WTC11 (cell line): ENCODE measurements at regions not wholly inside any gene's neighbourhood (a gene's known extent, or its start where the extent isn't known, plus 50 kb on each side); places are given as distances from the start of the nearest gene placed in this dataset.
"Not testable (repeated sequence)": the region's sequence is repeated elsewhere in the genome, so short reads cannot be mapped to it uniquely, and the experiment has no call there.

Experiments
- CBFB ChIP-seq: sonication (generic); formaldehyde crosslinking; IDR thresholded peaks from 2 replicates; pipeline ENCODE4 v1.8.1; 2022; ENCODE audit warnings: mild to moderate bottlenecking, low read depth, missing genetic modification reagents
- CREB1 ChIP-seq: sonication (generic); formaldehyde crosslinking; IDR thresholded peaks from 2 replicates; pipeline ENCODE4 v1.8.0; 2023; ENCODE audit warnings: mild to moderate bottlenecking, missing genetic modification reagents
- HMGA2 ChIP-seq: fragments of 250-450 bp; sonication (Bioruptor Pico); IDR thresholded peaks from 2 replicates; pipeline ENCODE4 v1.4.0; 2021; ENCODE audit warnings: mild to moderate bottlenecking, moderate library complexity
- JAZF1 ChIP-seq: fragments of 250-450 bp; sonication (Bioruptor Pico); IDR thresholded peaks from 2 replicates; pipeline ENCODE4 v1.9.0; 2021; ENCODE audit warnings: moderate library complexity, mild to moderate bottlenecking, inconsistent platforms
- OVOL2 ChIP-seq: fragments of 250-450 bp; sonication (Bioruptor Pico); IDR thresholded peaks from 2 replicates; pipeline ENCODE4 v1.9.0; 2021; ENCODE audit warnings: mild to moderate bottlenecking, borderline replicate concordance
- ZNF121 ChIP-seq: sonication (generic); formaldehyde crosslinking; IDR thresholded peaks from 2 replicates; pipeline ENCODE4 v1.8.0; 2023; ENCODE audit warnings: missing genetic modification reagents
- ZNF138 ChIP-seq: sonication (generic); formaldehyde crosslinking; conservative IDR thresholded peaks from 2 replicates; pipeline ENCODE4 v1.8.1; 2022; ENCODE audit warnings: mild to moderate bottlenecking, moderate library complexity, missing genetic modification reagents
- ZNF423 ChIP-seq: fragments of 250-450 bp; sonication (Bioruptor Pico); IDR thresholded peaks from 2 replicates; pipeline ENCODE4 v2.1.2; 2022; ENCODE audit warnings: mild to moderate bottlenecking, moderate library complexity
- ZNF671 ChIP-seq: fragments of 250-450 bp; sonication (Bioruptor Pico); IDR thresholded peaks from 2 replicates; pipeline ENCODE4 v1.8.0; 2021; ENCODE audit warnings: mild to moderate bottlenecking
- TF ChIP-seq, protein P1 (sequence below): fragments of 200-600 bp; IDR thresholded peaks from 2 replicates; pipeline ENCODE4 v1.8.0; 2022; ENCODE audit warnings: antibody characterized with exemption
- TF ChIP-seq, protein P2 (sequence below): sonication (generic); formaldehyde crosslinking; IDR thresholded peaks from 2 replicates; pipeline ENCODE4 v1.8.0; 2022; ENCODE audit warnings: mild to moderate bottlenecking, missing genetic modification reagents
- TF ChIP-seq, protein P3 (sequence below): sonication (generic); formaldehyde crosslinking; IDR thresholded peaks from 2 replicates; pipeline ENCODE4 v1.8.0; 2022; ENCODE audit warnings: mild to moderate bottlenecking, missing genetic modification reagents
- TF ChIP-seq, protein P4 (sequence below): sonication (generic); formaldehyde crosslinking; IDR thresholded peaks from 2 replicates; pipeline ENCODE4 v1.8.1; 2022; ENCODE audit warnings: mild to moderate bottlenecking, moderate library complexity, missing genetic modification reagents
- TF ChIP-seq, protein P5 (sequence below): sonication (generic); formaldehyde crosslinking; conservative IDR thresholded peaks from 2 replicates; pipeline ENCODE4 v1.8.1; 2022; ENCODE audit warnings: mild to moderate bottlenecking, missing genetic modification reagents

DNA sequence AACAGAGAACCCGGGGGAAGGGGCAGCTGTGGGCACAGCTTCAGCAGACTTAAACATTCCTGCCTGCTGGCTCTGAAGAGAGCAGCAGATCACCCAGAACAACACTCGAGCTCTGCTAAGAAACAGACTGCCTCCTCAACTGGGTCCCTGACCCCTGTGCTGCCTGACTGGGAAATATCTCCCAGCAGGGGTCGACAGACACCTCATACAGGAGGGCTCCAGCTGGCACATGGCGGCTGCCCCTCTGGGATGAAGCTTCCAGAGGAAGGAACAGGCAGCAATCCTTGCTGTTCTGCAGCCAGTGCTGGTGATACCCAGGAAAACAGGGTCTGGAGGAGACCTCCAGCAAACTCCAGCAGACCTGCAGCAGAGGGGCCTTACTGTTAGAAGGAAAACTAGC, 234.5 kb downstream of the TACR3 start:
- TF ChIP-seq, protein P1, sequence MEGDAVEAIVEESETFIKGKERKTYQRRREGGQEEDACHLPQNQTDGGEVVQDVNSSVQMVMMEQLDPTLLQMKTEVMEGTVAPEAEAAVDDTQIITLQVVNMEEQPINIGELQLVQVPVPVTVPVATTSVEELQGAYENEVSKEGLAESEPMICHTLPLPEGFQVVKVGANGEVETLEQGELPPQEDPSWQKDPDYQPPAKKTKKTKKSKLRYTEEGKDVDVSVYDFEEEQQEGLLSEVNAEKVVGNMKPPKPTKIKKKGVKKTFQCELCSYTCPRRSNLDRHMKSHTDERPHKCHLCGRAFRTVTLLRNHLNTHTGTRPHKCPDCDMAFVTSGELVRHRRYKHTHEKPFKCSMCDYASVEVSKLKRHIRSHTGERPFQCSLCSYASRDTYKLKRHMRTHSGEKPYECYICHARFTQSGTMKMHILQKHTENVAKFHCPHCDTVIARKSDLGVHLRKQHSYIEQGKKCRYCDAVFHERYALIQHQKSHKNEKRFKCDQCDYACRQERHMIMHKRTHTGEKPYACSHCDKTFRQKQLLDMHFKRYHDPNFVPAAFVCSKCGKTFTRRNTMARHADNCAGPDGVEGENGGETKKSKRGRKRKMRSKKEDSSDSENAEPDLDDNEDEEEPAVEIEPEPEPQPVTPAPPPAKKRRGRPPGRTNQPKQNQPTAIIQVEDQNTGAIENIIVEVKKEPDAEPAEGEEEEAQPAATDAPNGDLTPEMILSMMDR, result not testable (repeated sequence)
- TF ChIP-seq, protein P2, sequence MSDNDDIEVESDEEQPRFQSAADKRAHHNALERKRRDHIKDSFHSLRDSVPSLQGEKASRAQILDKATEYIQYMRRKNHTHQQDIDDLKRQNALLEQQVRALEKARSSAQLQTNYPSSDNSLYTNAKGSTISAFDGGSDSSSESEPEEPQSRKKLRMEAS, result not testable (repeated sequence)
- not testable (repeated sequence) for TF ChIP-seq OVOL2 (CRISPR knock-in tag); JAZF1 (CRISPR knock-in tag); CREB1 (CRISPR knock-in tag); HMGA2 (CRISPR knock-in tag); ZNF671; ZNF121 (CRISPR knock-in tag); ZNF138 (CRISPR knock-in tag); CBFB (CRISPR knock-in tag); ZNF423
- TF ChIP-seq, protein P3, sequence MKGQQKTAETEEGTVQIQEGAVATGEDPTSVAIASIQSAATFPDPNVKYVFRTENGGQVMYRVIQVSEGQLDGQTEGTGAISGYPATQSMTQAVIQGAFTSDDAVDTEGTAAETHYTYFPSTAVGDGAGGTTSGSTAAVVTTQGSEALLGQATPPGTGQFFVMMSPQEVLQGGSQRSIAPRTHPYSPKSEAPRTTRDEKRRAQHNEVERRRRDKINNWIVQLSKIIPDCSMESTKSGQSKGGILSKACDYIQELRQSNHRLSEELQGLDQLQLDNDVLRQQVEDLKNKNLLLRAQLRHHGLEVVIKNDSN, result not testable (repeated sequence)
- TF ChIP-seq, protein P4, sequence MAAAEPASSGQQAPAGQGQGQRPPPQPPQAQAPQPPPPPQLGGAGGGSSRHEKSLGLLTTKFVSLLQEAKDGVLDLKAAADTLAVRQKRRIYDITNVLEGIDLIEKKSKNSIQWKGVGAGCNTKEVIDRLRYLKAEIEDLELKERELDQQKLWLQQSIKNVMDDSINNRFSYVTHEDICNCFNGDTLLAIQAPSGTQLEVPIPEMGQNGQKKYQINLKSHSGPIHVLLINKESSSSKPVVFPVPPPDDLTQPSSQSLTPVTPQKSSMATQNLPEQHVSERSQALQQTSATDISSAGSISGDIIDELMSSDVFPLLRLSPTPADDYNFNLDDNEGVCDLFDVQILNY (CRISPR knock-in tag), result not testable (repeated sequence)
- TF ChIP-seq, protein P5, sequence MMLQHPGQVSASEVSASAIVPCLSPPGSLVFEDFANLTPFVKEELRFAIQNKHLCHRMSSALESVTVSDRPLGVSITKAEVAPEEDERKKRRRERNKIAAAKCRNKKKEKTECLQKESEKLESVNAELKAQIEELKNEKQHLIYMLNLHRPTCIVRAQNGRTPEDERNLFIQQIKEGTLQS (CRISPR knock-in tag), result not testable (repeated sequence)
